Motor neuron (in vitro differentiated cells): ENCODE measurements at regions not wholly inside any gene's neighbourhood (a gene's known extent, or its start where the extent isn't known, plus 50 kb on each side); places are given as distances from the start of the nearest gene placed in this dataset.

Experiments used
- ATAC-seq, 8 experiments: fragments of 200-7000 bp; cut with Tn5 transposase; replicated peaks in 6 of 8; 2 replicates each; pipeline ENCODE4 v1.8.0; 2021; ENCODE audit warnings: mild to moderate bottlenecking in 8 of 8, moderate library complexity in 8 of 8
- H3K27ac ChIP-seq, 2 donors: fragments of 250-450 bp; sonication (Bioruptor Pico); 2 replicates each; pipeline ENCODE4 v1.9.0; 2021; ENCODE audit warnings: antibody characterized with exemption in 2 of 2, mild to moderate bottlenecking in 2 of 2, moderate library complexity in 1 of 2
- H3K4me1 ChIP-seq, 2 donors: fragments of 250-450 bp; sonication (Bioruptor Pico); replicated peaks in 1 of 2; 2 replicates each; pipeline ENCODE4 v1.6.1; 2021; ENCODE audit warnings: antibody characterized with exemption in 2 of 2, mild to moderate bottlenecking in 2 of 2, moderate library complexity in 1 of 2
- H3K4me3 ChIP-seq, 5 donors: fragments of 250-450 bp; sonication (Bioruptor Pico); 2 replicates each; pipeline ENCODE4 v1.9.0; 2021; ENCODE audit warnings: antibody characterized with exemption in 5 of 5, mild to moderate bottlenecking in 5 of 5, moderate library complexity in 4 of 5
- whole genome bisulfite sequencing, 10 experiments: fragments of 450-650 bp; shearing (Covaris generic); methylation state at CpG; one replicate each; pipeline ENCODE4 v1.0.0; 2022; 5-methylcytosine and 5-hydroxymethylcytosine counted together
- in situ Hi-C, 9 experiments: fragments of 400-800 bp; cut with MboI; loops; one replicate each; pipeline ENCODE4 v1.15.0; 2021; ENCODE audit warnings: low sequenced_read_pairs in 9 of 9, low pct_unique_long_range_greater_than_20kb in 2 of 9; ENCODE audit not compliant: unreplicated experiment in 9 of 9

DNA sequence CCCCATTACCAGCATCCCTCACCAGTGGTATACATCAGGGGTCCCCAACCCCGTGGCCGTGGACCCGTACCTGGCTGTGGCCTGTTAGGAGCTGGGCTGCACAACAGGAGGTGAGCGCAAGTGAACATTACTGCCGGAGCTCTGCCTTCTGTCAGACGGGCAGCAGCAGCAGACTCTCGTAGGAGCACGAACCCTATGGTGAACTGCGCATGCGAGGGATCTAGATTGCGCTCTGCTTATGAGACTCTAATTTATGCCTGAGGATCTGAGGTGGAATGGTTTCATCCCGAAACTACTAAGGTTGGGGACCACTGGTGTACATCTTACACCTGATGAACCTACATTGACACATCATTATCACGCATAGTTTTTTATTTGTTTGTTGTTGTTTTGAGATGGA, 52.8 kb upstream of the DHX15 start:
- no peak for ATAC-seq
- H3K27ac ChIP-seq = no peak overlapping the region
- in situ Hi-C loops = no loop called here
- WGBS, 10 experiments = 20 to 100% (median 95%) methylated on average over 1 to 9 of the region's 13 CpGs; no CpG with 5 or more reads in 4 of the 10 experiments
- no peaks in the 10 kb centered on the region for H3K4me1 ChIP-seq
- H3K4me3 ChIP-seq = no peak overlapping the region

- ATAC-seq = no peak
- WGBS, 10 experiments = 71 to 100% (median 85%) methylated on average over 1 of the region's 1 CpG
- H3K4me1 ChIP-seq = no peaks in the 10 kb centered on the region
- in situ Hi-C loops = no loop called here
- no peak overlapping the region for H3K27ac ChIP-seq
- H3K4me3 ChIP-seq = no peak overlapping the region
Observed at GRCh38 chr4:24638396-24638875, 54.1 kb upstream of the DHX15 start.

DNA sequence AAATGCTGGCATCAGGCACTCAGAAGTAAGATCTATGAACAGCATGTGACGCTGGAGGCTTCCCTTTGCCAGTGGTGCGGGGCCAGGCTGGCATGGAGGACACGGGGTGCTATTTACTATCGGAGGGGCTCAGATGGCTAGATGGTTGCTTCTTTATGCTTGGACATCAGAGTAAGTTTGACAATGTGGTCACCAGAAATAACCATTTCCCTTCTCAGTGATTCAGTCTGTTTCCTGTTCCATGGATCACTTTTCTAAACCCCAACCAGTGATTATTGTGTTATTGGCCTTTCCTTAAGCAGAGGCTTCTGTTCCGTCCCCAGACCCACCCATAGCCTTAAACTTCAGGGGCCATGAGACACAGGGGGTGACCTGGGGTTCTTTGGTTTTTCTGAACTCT, 55.4 kb upstream of the DHX15 start:
- in situ Hi-C loops = no loop called here
- no peak for ATAC-seq
- 57 to 100% (median 82%) methylated on average over 1 to 5 of the region's 5 CpGs; no CpG with 5 or more reads in 2 of the 10 experiments for WGBS, 10 experiments

DNA sequence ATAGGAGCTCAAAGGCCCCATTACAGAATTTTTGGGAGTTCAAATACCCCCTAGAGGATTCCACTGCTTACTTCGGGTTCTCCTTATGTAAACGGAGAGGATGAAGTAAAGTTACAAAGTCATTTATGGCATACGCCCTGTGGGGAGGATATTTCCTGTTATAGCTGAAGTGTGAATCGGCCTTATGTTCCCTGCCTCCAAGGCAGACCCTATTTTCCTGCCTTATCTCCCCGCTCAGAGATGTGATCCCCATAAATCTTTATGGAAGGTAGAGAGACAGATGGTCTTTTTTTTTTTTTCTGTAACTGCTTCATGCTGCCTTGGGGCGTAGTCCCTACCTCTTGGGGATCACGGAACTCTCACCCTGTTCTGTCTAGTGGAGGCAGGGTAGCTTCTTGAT, 56.0 kb upstream of the DHX15 start:
- no peaks in the 10 kb centered on the region for H3K4me1 ChIP-seq
- H3K4me3 ChIP-seq = no peak overlapping the region
- 18 to 100% (median 67%) methylated on average over 1 to 6 of the region's 7 CpGs; no CpG with 5 or more reads in 1 of the 10 experiments for WGBS, 10 experiments
- ATAC-seq = no peak
- in situ Hi-C loops = no loop called here
- H3K27ac ChIP-seq = no peak overlapping the region

More for the DNA sequence above, 55.4 kb upstream of the DHX15 start:
- Histone ChIP-seq H3K4me1 (no peaks in the 10 kb centered on the region), H3K27ac (no peak overlapping the region), H3K4me3 (no peak overlapping the region)

GRCh38 chr4:24642981-24643547, 58.7 kb upstream of the DHX15 start:
- peaks cover 3 to 4% of the 10 kb centered on the region in 2 donors for H3K4me1 ChIP-seq
- WGBS, 10 experiments = 0 to 52% (median 27%) methylated on average over 1 to 3 of the region's 3 CpGs; no CpG with 5 or more reads in 3 of the 10 experiments
- peak in 7 of 8 experiments; percentile 24 to 79 (median 55) for ATAC-seq
- H3K27ac ChIP-seq = no peak overlapping the region
- no peak overlapping the region for H3K4me3 ChIP-seq
- in situ Hi-C loops = no loop called here

DNA sequence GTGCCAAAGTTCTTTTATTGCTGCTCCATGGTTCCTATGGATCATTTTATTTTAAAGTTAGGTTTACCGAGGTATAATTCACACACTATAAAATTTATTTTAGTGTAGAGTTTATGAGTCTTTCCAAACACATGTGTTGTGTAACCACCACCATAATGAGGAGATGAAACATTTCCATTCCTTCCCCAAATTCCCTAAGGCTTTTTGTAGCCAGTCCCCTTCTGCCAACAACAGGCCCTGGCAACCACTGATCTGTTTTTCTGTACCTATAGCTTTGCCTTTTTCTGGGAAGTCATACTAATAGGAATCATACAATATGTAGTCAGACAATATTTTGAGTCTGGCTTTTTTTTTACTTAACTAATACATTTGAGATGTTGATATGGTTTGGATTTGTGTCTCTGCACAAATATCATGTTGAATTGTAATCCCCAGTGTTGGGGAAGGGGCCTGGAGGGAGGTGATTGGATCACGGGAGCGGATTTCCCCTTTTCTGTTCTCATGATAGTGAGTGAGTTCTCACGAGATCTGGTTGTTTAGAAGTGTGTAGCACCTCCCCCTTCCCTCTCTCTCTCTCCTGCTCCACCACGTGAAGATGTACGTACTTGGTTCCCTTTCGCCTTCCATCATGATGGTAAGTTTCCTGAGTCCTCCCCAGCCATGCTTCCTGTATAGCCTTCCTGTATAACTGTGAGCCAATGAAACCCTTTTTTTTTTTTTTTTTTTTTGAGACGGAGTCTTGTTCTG, 59.6 kb upstream of the DHX15 start:
- in situ Hi-C loops = no loop called here
- ATAC-seq = peak in 1 of 8 experiments; percentile 12
- 57 to 95% (median 77%) methylated on average over 1 to 6 of the region's 8 CpGs for WGBS, 10 experiments

GRCh38 chr4:24644983-24645764, 60.8 kb upstream of the DHX15 start:
- peaks cover 3 to 4% of the 10 kb centered on the region in 2 donors for H3K4me1 ChIP-seq
- no peak overlapping the region for H3K27ac ChIP-seq
- 37 to 95% (median 79%) methylated on average over 3 to 6 of the region's 6 CpGs for WGBS, 10 experiments
- peak in 5 of 8 experiments; percentile 23 to 68 (median 48) for ATAC-seq
- no peak overlapping the region for H3K4me3 ChIP-seq
- in situ Hi-C loops = no loop called here

More for the DNA sequence above, 59.6 kb upstream of the DHX15 start:
- Histone ChIP-seq H3K4me1 (peaks cover 3 to 4% of the 10 kb centered on the region in 2 donors), H3K27ac (no peak overlapping the region), H3K4me3 (no peak overlapping the region)

DNA sequence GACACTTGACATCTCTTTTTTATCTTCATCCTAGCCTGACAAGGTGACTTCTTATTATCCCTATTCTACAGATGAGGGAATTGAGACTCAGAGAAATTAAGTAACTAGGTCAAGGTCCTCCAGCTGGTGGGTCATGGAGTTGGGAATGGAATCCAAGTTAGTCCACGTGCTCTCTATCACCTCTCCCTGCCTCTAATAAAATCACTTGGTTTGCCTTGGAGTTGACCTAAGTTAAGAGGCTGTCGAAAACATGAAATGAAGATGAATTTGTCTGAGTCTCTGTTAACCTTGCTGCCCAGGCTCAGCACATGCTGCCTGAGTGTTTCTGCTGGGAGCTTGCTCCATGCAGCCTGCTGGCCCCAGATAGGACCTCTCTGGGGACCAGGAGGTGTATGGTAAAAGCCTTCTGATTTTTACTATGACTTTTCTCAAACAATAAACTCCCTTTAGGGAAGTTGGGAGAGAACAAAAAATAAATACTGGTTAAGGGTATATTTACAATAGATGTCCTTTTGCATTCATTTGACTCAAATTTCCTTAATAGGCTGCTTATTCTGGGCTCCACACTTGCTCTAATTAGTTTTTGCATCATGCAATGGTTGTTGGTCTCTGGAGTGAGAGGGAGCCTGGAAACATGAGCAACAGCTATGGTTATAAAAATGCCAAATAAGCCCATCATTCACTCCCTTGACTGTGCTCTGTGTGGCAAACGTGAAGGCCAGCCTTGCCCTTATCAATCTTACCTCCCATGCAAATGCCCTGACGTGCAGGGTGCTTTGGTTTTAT, 61.6 kb upstream of the DHX15 start:
- Histone ChIP-seq H3K4me1 (peaks cover 3 to 4% of the 10 kb centered on the region in 2 donors), H3K27ac (no peak overlapping the region), H3K4me3 (no peak overlapping the region)
- in situ Hi-C loops = no loop called here
- ATAC-seq = peak in 2 of 8 experiments; percentile 63 to 82
- WGBS, 10 experiments = 29 to 70% (median 42%) methylated on average over 1 to 4 of the region's 4 CpGs; no CpG with 5 or more reads in 1 of the 10 experiments

DNA sequence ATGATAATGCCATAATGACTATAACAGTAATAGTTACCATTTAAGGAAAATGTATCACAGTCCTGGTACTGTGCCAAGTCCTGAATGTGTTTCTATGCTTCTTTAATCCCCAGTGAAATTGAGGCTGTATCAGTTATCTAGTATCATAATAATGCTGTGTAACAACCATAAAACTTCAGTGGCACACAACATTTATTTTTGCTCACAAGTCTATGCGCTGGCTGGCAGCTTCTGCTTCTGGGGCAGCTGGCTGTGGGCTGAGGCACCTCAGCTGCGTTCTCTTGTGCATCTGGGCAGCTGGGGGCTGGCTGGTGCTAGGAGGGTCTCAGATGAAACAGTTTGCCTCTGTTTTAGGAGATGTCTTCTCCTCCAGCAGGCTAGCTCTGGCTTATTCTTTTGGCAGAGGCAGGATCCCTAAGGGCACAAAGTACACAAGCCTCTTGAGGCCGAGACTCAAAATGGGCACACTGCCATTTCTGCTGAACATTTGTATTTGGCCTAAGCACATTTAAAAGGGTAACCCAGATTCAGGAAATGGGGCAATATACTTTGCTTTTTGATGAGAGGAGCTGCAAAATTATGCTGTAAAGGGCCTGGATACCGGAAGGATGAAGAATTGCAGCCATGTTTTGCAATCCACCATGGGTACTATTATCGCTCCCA, 62.6 kb upstream of the DHX15 start:
- Histone ChIP-seq H3K4me3 (no peak overlapping the region), H3K4me1 (peaks cover 3 to 4% of the 10 kb centered on the region in 2 donors), H3K27ac (no peak overlapping the region)
- no peak for ATAC-seq
- WGBS, 10 experiments = 55 to 100% (median 87%) methylated on average over 1 to 5 of the region's 5 CpGs; no CpG with 5 or more reads in 1 of the 10 experiments
- in situ Hi-C loops = no loop called here

DNA sequence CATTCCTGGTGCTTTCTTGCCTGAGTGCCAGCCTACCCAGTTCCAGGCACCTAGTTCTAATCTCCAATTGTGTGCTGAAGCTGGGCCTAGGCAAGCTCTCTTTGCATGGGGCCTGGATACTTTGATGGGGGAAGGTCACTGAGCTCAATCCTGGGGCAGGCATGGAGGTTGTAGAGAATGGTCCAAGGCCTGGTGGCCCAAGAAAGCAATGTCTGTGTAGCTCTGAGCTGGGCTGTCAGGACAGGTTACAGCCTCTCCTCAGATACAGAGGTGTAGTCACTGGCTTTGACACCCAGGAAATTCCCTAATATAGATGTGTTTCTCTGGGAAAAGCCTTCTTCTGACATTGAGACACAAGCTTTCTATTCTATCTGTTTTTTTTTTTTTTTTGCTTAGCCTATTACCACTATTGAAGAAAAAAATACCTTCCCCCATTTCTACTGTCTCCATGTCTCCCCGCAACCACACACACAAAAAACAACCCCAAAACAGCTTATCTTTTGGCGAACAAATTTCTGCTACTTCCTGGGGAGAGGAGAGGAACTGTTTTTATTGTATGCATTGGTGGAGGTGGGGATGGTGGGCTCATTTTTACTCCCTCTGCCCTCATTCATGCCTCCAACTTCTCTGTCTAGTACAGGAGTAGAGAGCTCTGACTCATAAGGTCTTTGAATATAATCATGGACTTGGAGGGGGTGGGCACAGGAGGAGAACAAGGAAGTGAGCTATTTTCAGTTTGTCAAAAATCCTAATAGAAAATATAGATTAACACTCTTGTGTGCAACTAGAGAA, 66.7 kb upstream of the DHX15 start:
- ATAC-seq = no peak
- Histone ChIP-seq H3K4me1 (peaks cover under 1 to 8% of the 10 kb centered on the region in 2 donors), H3K27ac (no peak overlapping the region), H3K4me3 (no peak overlapping the region)
- in situ Hi-C loops = no loop called here
- 80 to 100% (median 100%) methylated on average over 1 of the region's 2 CpGs; no CpG with 5 or more reads in 6 of the 10 experiments for WGBS, 10 experiments

- in situ Hi-C loops = no loop called here
- Histone ChIP-seq H3K27ac (no peak overlapping the region), H3K4me3 (no peak overlapping the region), H3K4me1 (peaks cover 12 to 14% of the 10 kb centered on the region in 2 donors)
- WGBS, 10 experiments = 0 to 100% (median 83%) methylated on average over 1 to 3 of the region's 3 CpGs
- no peak for ATAC-seq
Observed at GRCh38 chr4:24655326-24655725, 71.0 kb upstream of the DHX15 start.
